HUES48 (cell line): ENCODE measurements at regions not wholly inside any gene's neighbourhood (a gene's known extent, or its start where the extent isn't known, plus 50 kb on each side); places are given as distances from the start of the nearest gene placed in this dataset.

Experiments used
- H3K27ac ChIP-seq: one replicate; pipeline ENCODE4 v1.7.0; 2013; ENCODE audit warnings: low read depth, low read length, inconsistent platforms
- H3K27me3 ChIP-seq: 2 replicates; pipeline ENCODE4 v1.6.1; 2013; ENCODE audit warnings: mild to moderate bottlenecking, low read length; ENCODE audit not compliant: control insufficient read depth, insufficient read depth
- H3K36me3 ChIP-seq: 2 replicates; pipeline ENCODE4 v1.6.1; 2013; ENCODE audit warnings: low read length; ENCODE audit not compliant: control insufficient read depth, insufficient read depth
- H3K4me1 ChIP-seq: 2 replicates; pipeline ENCODE4 v1.6.1; 2013; ENCODE audit warnings: mild to moderate bottlenecking, low read length; ENCODE audit not compliant: control insufficient read depth, insufficient read depth
- H3K4me3 ChIP-seq: 2 replicates; pipeline ENCODE4 v1.5.1; 2013; ENCODE audit warnings: mild to moderate bottlenecking, low read depth, low read length
- H3K9ac ChIP-seq: 2 replicates; pipeline ENCODE4 v1.6.1; 2013; ENCODE audit warnings: mild to moderate bottlenecking, low read depth, low read length, moderate library complexity
- H3K9me3 ChIP-seq: 2 replicates; pipeline ENCODE4 v1.6.1; 2013; ENCODE audit warnings: low read length; ENCODE audit not compliant: control insufficient read depth, insufficient read depth

GRCh38 chr7:41792120-41792519 lies 89.2 kb upstream of the INHBA start:
- Histone ChIP-seq H3K9me3 (no peaks in the 10 kb centered on the region), H3K27me3 (no peaks in the 10 kb centered on the region), H3K4me3 (no peak overlapping the region), H3K27ac (no peak overlapping the region), H3K4me1 (no peaks in the 10 kb centered on the region), H3K36me3 (no peaks in the 10 kb centered on the region), H3K9ac (no peak overlapping the region)

DNA sequence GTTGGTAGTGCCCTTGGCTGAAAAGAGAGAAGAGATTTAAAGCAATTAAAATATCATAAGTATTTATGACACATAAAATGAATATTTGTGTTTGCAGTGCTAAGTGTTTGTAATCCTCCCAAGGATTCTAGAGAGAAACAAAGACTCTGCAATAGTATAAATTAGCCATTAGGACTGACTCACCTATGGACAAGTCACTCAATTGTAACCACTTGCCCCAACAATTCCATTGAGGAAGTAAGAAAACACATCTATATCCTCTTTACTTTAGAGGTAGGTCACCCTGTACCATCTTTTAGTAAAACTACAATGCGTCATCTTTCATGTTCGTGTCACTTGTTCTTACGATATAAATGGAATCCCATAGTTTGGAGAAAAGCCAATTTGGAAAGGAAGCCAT lies 85.7 kb upstream of the INHBA start:
- Histone ChIP-seq H3K9ac (no peak overlapping the region), H3K27ac (no peak overlapping the region), H3K4me3 (no peak overlapping the region), H3K27me3 (no peaks in the 10 kb centered on the region), H3K9me3 (no peaks in the 10 kb centered on the region), H3K4me1 (no peaks in the 10 kb centered on the region), H3K36me3 (no peaks in the 10 kb centered on the region)

DNA sequence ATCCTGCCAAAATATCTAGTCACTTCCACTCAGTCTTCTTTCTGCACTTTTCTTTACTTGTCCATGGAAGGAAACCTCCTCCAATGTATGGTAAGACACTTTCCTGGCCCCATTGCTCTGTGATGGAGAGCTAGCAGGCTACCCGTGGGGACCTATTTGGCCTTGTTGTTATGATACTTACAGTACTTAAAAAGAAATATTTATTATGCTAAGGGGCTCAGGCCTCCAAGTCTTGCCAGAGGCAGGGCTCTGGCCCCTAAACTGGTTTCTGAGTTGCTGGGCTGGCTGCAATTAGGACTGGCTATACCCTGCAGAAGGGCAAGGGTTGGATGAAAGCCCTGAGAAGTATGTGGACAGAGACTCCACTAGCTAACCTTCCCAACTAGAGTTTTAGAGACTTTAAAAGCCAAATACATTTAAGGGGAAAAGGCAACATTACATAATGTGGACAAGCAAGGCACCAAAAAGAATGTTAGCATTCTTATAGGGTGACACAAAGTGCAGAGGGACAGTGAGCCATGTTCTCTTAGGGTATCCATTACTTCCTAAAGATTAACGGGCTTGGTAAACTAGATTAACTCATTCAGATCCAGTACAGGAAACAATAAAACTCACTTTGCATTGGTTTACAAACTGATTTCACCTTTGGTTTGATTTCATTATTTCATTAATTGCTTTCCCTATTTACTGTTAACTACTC lies 84.9 kb upstream of the INHBA start:
- H3K4me1 ChIP-seq: no peaks in the 10 kb centered on the region
- H3K36me3 ChIP-seq: no peaks in the 10 kb centered on the region
- H3K9me3 ChIP-seq: no peaks in the 10 kb centered on the region
- no peak overlapping the region for H3K4me3 ChIP-seq
- H3K27ac ChIP-seq: no peak overlapping the region
- H3K9ac ChIP-seq: no peak overlapping the region
- no peaks in the 10 kb centered on the region for H3K27me3 ChIP-seq

DNA sequence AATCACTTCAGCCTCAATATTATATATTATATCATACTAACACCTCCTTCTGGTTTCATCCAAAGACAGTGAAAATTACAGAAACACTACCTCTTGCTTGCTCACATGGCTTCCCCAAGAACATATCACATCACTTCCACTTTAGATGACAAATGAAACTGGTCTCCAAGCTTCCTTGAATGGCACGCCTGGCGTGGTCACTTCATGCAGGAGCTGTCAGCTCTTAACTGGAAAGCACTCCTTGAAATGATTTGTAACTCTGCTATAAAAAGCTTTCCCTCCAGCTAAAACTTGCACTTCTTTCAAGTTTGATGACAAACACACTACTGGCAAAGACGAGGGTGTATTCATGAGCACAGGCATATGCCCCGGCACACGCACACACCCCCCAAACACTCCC lies 84.1 kb upstream of the INHBA start:
- no peaks in the 10 kb centered on the region for H3K36me3 ChIP-seq
- no peaks in the 10 kb centered on the region for H3K27me3 ChIP-seq
- no peaks in the 10 kb centered on the region for H3K4me1 ChIP-seq
- no peak overlapping the region for H3K9ac ChIP-seq
- no peaks in the 10 kb centered on the region for H3K9me3 ChIP-seq
- no peak overlapping the region for H3K4me3 ChIP-seq
- no peak overlapping the region for H3K27ac ChIP-seq

GRCh38 chr7:41786404-41786803 lies 83.5 kb upstream of the INHBA start:
- Histone ChIP-seq H3K4me3 (no peak overlapping the region), H3K36me3 (no peaks in the 10 kb centered on the region), H3K27ac (no peak overlapping the region), H3K4me1 (no peaks in the 10 kb centered on the region), H3K9me3 (no peaks in the 10 kb centered on the region), H3K27me3 (no peaks in the 10 kb centered on the region), H3K9ac (no peak overlapping the region)

- H3K27me3 ChIP-seq: no peaks in the 10 kb centered on the region
- H3K9ac ChIP-seq: no peak overlapping the region
- no peaks in the 10 kb centered on the region for H3K9me3 ChIP-seq
- H3K36me3 ChIP-seq: no peaks in the 10 kb centered on the region
- H3K4me3 ChIP-seq: no peak overlapping the region
- no peak overlapping the region for H3K27ac ChIP-seq
- H3K4me1 ChIP-seq: no peaks in the 10 kb centered on the region
Observed at GRCh38 chr7:41785840-41786239, 83.0 kb upstream of the INHBA start.

DNA sequence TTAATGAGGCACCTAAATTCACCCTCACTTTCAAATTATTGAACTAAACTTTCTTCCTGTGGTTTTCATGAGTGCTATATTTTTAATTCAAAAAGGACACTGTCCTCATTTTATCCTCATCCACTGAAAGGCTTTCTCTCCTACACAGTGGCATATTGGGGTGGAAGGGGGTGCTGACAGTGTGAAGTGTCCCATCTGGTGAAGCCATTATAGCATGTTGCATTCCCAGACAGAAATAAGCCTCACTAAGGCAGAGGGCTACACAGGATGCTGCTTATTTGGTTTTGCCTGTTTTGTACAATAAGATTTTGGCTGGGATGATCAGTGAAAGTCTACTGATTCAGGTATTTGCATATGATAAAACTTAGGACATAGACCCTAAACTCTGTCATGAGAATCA lies 82.4 kb upstream of the INHBA start:
- Histone ChIP-seq H3K9ac (no peak overlapping the region), H3K36me3 (no peaks in the 10 kb centered on the region), H3K4me1 (no peaks in the 10 kb centered on the region), H3K4me3 (no peak overlapping the region), H3K9me3 (no peaks in the 10 kb centered on the region), H3K27me3 (no peaks in the 10 kb centered on the region), H3K27ac (no peak overlapping the region)

GRCh38 chr7:41779918-41780317 lies 77.0 kb upstream of the INHBA start:
- Histone ChIP-seq H3K4me1 (no peaks in the 10 kb centered on the region), H3K27me3 (no peaks in the 10 kb centered on the region), H3K4me3 (no peak overlapping the region), H3K9ac (no peak overlapping the region), H3K27ac (no peak overlapping the region), H3K9me3 (no peaks in the 10 kb centered on the region), H3K36me3 (no peaks in the 10 kb centered on the region)

GRCh38 chr7:41777894-41778596 lies 75.2 kb upstream of the INHBA start:
- no peak overlapping the region for H3K4me3 ChIP-seq
- H3K4me1 ChIP-seq: no peaks in the 10 kb centered on the region
- no peaks in the 10 kb centered on the region for H3K36me3 ChIP-seq
- H3K9ac ChIP-seq: no peak overlapping the region
- no peak overlapping the region for H3K27ac ChIP-seq
- H3K27me3 ChIP-seq: no peaks in the 10 kb centered on the region
- H3K9me3 ChIP-seq: no peaks in the 10 kb centered on the region

DNA sequence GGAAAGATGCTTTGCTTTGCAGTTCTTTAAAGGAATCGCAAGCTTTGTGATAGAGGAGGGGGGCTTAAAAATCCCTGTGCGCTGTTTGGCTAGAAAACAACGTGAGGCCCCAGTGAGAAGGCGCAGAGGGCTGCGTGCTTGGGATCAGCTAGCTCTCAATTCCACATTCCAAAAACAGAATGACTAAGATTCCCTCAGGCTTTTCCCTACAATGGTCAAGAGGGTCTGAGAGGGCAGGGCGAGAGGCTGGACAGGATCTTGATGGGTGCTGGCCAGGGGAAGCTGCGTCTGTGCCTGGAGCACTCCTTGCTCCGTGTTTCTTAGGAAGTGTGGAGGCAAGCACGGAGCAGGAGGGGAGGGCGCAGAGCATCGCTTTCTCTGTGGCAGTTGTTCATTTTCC lies 72.1 kb upstream of the INHBA start:
- no peaks in the 10 kb centered on the region for H3K4me1 ChIP-seq
- no peak overlapping the region for H3K4me3 ChIP-seq
- no peaks in the 10 kb centered on the region for H3K9me3 ChIP-seq
- H3K27ac ChIP-seq: no peak overlapping the region
- H3K9ac ChIP-seq: no peak overlapping the region
- H3K36me3 ChIP-seq: no peaks in the 10 kb centered on the region
- H3K27me3 ChIP-seq: no peaks in the 10 kb centered on the region

DNA sequence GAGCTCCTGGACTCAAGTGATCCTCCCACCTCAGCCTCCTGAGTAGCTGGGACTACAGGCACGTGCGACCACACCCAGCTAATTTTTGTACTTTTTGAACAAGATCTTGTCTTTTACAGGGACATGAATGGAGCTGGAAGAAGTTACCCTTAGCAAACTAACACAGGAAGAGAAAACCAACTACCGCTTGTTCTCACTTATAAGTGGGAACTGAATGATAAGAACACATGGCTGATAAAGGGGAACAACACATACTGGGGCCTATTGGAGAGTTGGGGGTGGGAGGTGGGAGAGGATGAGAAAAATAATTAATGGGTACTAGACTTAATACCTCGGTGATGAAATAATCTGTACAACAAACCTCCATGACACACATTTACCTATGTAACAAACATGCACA lies 70.9 kb upstream of the INHBA start:
- Histone ChIP-seq H3K9me3 (no peaks in the 10 kb centered on the region), H3K27me3 (no peaks in the 10 kb centered on the region), H3K4me1 (no peaks in the 10 kb centered on the region), H3K27ac (no peak overlapping the region), H3K9ac (no peak overlapping the region), H3K36me3 (no peaks in the 10 kb centered on the region), H3K4me3 (no peak overlapping the region)
